ENCODE measurements at regions not wholly inside any gene's neighbourhood (a gene's known extent, or its start where the extent isn't known, plus 50 kb on each side); places are given as distances from the start of the nearest gene placed in this dataset.
A peak's percentile ranks its signal among the peaks of the same experiment; 100 is the strongest.

- DNase-seq = no peak
Measured at GRCh38 chr9:13380903-13381302, 101.4 kb upstream of the MPDZ start.

- DNase-seq = no peak
Measured at GRCh38 chr9:13378154-13378553, 98.7 kb upstream of the MPDZ start.

- DNase-seq = no peak
Measured at GRCh38 chr9:13377171-13377925, 97.9 kb upstream of the MPDZ start.

- no peak for DNase-seq
Measured at GRCh38 chr9:13372510-13372909, 93.0 kb upstream of the MPDZ start.

GRCh38 chr9:13369431-13369830 is 89.9 kb upstream of the MPDZ start:
- no peak for DNase-seq

GRCh38 chr9:13367784-13368183 is 88.3 kb upstream of the MPDZ start:
- DNase-seq = no peak

GRCh38 chr9:13364271-13365000 is 84.9 kb upstream of the MPDZ start:
- DNase-seq = peak; percentile 39

GRCh38 chr9:13361076-13361475 is 81.6 kb upstream of the MPDZ start:
- no peak for DNase-seq

GRCh38 chr9:13360188-13360587 is 80.7 kb upstream of the MPDZ start:
- no peak for DNase-seq

- DNase-seq = peak; percentile 63
Measured at GRCh38 chr9:13358128-13358527, 78.6 kb upstream of the MPDZ start.

- DNase-seq = no peak
Measured at GRCh38 chr9:13354733-13355132, 75.2 kb upstream of the MPDZ start.

- DNase-seq = no peak
Measured at GRCh38 chr9:13352451-13352979, 73.0 kb upstream of the MPDZ start.

GRCh38 chr9:13351778-13352386 is 72.4 kb upstream of the MPDZ start:
- peak; percentile 71 for DNase-seq

- DNase-seq = no peak
Measured at GRCh38 chr9:13332571-13332970, 53.1 kb upstream of the MPDZ start.

- no peak for DNase-seq
Measured at GRCh38 chr9:13331320-13331719, 51.8 kb upstream of the MPDZ start.

GRCh38 chr9:13330396-13331004 is 51.0 kb upstream of the MPDZ start:
- no peak for DNase-seq
